HG03045 (cell line): ENCODE measurements at regions not wholly inside any gene's neighbourhood (a gene's known extent, or its start where the extent isn't known, plus 50 kb on each side); places are given as distances from the start of the nearest gene placed in this dataset.

Experiments
- ATAC-seq: cut with Tn5 transposase; IDR thresholded peaks from one replicate; pipeline ENCODE4 v1.9.1; 2021; ENCODE audit warnings: mild to moderate bottlenecking, moderate library complexity; ENCODE audit not compliant: unreplicated experiment

DNA sequence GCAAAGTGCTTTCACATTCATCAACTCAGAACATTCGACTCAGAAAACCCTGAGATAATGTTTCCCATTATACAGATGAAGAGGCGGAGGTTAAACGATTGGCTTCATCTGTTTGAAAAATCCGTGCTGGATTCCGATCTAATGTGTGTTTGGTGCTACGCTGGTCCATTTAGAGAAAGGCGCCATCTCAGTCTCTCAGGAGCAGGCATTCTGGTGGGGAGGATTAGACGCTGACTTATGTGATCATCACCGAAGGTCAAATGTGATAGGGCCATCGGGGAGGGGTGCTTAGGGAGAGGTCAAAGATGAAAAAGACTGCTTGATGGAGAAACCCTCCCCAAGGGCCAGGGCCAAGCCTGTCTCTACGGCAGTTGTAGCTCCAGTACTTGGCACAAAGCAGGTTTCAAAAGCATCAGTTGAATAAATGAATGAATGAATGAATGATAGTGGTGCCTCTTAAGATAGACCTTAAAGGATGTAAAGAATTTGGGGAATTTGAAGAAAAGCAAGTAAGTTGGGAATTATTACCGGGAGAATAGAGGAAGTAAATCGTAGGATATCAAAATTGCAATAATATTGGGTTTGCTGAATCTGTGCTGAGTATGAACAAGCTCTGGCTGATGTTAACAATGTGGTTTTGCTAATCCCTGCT is 160.6 kb upstream of the SHB start:
- ATAC-seq = no peak

DNA sequence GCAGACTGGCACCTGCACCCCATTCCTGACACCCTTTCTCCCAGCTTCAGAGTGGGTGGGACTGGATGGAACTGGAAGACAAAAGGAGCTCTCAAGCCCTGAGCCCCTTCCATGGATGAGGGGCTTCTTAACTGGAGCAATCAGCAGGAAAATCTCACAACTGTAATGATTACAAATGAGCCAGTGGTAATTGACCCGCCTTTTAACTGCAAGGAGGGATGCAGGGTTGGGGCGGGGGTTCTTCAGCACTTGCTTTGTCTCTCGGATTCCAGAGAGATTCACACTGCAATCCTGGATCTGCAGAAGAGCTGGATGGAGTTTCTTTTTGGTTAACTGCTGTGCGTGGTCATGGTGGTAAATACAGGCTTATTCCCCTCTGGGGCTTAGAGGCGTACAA is 160.1 kb upstream of the SHB start:
- no peak for ATAC-seq

DNA sequence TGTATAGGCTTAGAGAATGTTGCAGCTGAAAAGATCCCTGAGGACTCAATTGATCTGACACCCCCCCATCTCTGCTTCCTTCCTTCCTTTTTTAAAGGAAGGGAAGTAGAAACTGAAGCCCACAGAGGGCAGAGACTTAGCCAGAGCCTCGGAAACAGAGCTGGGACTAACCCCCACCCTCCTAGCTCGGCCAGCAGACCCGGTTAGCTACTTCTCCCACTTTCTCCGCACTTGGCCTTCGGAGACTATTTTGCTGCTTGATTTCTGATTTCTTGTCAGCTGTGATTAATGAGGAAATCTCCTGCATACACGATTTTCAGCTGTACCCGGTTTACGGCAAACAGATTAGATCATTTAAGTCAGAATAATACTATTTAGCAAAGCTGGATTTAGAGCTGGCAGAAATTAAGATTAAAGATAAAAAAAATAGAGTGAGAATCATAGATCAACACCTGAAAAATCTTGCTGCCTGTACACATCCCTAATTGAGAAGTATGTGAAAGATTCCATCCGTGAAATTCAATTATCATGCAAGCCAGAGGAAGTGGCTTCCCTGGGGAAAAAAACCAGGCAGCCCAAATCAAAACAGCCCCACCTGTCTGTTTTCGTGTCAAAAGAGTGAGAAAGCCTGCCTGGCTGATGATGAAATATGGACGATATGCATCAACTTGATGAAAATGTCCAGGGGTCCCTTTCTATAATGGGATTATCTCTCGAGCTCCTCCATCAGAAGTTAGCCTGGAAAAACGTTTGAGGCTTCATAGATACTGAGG is 159.5 kb upstream of the SHB start:
- ATAC-seq = no peak

DNA sequence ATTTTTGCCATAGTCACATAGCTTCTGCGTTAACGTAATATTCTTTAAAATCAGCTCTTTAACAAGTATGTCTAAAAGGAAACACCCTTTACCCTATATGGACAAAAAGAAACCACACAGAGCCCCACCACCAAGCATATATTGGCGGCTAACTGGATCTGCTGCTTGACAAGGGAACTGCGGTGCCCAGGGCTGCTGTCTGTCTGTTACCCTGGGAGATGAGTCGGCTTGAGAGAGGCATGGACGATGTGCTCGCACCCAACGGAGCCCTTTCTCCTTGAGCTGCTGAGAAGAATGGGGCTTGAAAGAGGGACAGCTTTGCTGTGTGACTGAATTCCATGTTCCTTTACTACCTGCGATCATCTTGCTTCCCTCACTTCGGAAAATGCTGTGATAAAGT is 158.6 kb upstream of the SHB start:
- ATAC-seq = no peak

DNA sequence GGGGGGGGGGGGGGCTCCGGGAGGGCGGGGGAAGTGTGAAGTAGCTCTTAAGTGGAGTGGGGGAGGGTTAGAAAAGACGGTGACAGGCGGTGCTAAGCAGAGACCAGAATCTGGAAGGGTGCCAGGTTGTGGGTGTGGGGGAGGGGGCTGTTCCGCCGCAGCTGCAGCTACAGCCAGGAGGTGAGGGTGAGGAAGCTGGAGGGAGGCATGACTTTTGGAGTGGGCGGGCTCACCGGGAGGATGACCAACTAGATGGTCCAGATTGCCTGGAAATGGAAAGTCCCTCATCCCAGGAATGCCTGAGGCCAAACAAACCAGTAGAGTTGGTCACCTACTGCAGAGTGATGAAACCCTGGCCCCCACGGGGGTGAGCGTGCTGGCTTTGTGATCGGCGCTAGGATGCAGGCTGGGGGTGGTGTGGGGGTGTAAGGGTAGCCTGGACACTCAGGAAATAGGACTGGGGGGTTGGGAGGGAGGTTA is 158.1 kb upstream of the SHB start:
- no peak for ATAC-seq

DNA sequence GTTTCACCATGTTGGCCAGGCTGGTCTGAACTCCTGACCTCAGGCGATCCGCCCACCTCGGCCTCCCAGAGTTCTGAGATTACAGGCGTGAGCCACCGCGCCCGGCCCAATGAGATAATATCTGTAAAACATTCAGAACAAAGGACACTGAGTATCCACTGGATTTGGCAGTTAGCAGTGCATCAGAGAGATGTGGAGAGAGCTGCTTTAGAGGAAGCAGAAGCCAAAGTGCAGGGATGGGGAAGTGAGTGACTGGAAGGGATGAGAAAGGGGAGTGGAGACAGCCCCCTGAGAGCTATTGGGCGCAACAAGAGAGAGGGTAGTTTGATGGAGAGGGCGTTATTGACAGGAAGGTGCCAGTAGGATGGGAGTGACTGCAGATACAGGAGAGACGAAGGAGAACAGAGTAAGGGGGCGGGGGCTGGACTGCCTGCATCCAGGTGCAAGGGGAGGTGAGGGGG is 157.5 kb upstream of the SHB start:
- no peak for ATAC-seq

DNA sequence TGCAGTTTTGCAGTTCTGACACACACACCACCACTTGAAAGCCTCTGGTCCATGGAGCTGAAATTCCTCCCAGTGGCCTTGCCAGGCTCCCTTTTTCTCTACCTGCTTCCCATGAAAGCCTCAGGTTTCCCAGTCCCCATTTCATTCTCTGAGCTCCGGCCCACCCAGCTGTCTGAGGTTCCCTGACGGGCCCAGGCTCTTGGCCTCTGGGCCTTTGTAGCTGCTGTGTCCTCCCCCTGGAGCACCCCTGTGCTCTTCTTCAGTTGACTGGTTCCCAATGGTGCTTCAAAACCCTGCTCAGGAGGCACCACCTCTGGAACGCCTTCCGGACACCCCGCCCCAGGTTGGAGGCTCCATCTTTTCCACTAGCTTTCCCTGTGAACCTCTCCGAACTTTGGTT is 155.9 kb upstream of the SHB start:
- no peak for ATAC-seq

DNA sequence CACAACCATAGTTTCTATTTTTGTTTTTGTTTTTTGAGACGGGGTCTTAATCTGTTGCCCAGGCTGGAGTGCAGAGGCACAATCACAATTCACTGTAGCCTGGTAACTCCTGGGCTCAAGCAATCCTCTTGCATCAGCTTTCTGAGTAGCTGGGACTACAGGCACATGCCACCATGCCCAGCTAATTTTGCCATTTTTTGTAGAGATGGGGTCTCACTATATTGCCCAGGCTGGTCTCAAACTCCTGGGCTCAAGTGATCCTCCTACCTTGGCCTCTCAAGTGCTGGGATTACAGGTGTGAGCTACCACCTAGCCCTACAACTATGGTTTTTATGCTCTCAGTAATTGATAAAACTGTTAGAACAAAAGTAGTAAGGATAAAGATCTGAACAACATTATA is 147.5 kb upstream of the SHB start:
- no peak for ATAC-seq

DNA sequence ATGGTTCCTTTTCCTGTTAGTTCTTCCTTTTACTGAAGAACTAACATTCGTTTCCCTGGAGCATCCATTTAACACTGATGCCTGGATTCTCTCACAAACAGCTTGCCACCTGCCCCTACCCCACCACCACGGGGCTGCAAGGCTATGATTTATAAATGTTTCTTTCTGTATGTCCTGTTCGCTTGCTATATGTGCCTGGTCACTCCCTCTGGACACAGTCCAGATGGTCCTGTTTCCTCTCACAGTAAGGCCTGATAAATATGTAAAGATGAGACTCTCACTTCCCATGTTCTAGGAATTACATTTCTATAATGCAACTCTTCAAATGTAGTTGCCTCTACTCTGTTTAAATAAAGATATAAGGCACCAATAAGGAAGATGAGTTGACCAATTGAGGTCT is 146.4 kb upstream of the SHB start:
- ATAC-seq = no peak

DNA sequence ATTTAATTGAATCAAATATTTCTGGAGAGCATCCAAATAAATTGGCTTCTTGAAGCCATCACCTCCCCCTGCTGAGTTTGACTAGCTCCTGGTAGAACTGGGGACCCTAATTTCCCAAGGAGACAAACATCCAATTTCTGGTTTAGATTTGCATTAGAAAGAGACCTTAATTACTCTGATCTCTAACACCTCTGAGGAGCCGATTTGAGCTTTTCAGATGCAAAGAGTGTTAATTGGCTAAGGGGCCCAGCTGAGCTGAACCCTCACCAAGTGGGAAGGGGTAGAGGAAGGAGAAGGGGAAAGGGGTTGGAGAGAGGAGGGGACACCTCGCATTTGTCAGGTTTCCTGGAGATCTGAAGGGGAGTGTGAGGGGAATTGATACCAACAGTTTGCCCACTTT is 145.4 kb upstream of the SHB start:
- no peak for ATAC-seq

DNA sequence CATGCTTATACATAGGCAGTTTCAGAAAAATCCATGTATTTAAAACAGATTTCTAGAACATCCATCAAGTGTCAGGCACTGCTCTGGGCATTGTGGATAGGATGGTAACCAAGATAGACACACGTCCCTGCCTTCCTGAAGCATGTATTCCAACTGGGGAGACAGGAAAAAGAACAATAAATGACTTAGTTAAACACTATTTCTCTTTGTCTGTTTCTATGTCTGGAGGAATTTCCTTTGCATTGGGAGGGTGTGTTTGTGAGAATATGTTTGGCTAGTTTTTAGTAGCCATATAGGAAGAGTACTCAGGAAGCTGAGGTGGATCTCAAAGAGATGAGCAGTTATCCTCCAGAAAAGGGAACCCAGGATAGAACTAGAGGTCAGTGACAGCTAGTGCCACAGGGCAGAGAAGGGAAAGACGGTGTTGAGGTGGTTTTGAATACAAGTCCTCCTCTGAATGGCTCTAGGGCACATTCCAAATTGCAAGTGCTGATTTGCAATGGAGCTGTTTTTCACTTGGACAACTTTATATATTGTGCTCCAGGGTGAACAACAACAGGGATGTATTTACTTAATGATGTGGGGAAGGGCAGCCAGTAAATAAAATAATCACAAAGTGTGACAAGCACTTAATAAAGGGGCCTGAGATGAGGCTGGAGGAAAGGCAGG is 144.7 kb upstream of the SHB start:
- ATAC-seq = no peak

DNA sequence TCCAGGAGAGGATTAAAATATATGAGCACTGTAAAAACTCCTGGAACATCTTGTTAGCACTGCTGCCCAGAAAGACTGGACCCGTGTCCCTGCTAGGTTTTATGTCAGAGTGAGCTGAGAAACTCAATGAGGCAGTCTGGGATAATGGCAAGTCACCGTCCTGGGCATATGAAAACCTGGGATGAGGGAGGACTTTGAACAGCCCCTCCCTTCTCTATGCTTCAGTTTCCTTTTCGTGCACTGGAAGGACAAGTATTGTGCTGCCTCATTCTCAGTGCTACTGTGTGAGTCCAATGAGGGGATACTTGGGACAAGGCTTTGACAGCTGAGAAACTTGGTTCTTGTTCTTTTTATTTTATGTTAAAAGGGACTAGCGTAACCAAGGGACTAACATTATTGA is 143.0 kb upstream of the SHB start:
- no peak for ATAC-seq

DNA sequence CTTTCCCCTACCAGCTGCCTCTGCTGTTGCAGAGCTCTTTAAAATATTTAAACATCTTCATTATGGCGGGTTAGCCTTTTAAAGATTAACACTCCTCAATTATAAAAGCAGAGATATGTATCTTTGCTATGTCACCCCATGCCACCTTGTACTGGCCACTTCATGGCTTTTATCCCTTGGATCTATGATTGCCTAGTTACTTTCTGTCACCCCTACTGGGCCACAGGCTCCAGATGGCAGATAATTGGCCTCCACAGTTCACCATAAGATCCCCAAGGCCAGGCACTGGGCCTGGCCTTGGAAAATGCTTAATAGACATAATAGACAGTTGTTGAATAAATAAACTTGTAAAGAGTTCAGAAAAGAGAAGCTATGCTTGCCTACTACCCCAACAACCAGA is 142.0 kb upstream of the SHB start:
- ATAC-seq = no peak

DNA sequence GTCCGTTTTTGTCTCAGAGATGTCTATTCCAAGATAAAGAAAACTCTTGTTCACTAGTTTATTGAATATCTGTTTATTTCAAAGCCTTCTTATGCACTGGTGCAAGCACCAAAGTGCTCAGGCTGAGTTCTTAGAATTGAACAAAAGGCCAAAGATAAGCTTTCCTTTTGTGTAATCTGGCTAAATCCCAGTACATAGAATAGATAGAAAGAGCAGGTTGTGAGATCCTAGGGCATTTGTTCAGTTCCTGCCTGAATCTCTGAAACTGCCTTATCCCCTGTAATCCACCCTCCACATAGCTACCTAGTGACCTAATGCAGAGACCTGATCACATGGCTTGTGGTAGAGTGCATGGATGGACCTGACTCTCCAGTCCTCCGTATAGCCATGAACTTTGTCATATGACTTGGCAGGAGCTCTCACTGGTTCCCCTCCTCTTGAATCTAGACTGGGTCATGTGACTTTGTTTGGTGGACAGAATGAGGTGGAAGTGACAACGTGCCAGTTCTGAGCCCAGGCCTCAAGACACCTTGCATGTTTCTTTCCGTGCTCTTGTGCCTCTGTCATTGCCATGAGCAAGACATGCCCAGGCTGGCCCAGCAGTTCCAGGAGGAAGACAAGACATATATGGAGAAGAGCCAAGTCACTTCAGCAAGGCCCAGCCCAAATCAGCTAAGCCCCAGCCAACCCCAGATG is 139.3 kb upstream of the SHB start:
- ATAC-seq = no peak

DNA sequence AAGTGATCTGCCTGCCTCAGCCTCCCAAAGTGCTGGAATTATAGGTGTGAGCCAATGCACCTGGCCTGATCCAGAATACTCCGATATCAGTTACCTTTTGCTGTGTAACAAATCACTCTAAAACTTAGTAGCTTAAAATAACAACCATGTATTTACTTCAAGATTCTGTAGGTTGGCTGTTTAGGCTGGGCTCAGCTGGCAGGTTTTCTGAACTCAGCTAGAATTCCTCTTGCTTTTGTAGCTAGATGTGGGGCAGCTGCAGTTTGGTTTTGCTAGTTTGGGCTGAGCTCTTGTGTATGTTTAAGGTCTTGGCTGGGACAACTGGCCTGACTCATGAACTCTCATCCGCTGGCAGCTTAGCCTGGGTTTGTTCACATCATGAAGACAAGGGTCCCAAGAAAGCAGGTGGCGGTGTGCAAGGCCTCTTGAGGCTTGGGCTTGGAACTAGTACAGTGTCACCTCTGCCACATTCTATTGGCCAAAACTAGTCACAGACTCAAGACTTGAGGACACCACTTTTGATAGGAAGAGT is 138.3 kb upstream of the SHB start:
- ATAC-seq = no peak

DNA sequence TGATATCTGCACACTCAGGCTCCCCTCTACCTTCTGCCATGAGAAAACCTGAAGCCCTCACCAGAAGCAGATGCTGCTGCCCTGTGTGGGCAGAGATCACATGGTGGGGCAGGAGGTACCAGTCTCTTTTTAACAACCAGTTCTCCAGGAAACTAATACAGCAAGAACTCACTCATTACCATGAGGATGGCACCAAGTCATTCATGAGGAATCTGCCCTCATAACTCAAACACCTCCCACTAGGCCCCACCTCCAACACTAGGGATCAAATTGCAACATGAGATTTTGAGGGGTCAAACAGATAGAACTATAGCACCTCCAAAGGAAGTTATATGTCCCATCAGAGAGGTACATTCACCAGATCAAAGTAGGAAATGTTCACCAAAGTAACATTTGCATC is 136.3 kb upstream of the SHB start:
- ATAC-seq = no peak

DNA sequence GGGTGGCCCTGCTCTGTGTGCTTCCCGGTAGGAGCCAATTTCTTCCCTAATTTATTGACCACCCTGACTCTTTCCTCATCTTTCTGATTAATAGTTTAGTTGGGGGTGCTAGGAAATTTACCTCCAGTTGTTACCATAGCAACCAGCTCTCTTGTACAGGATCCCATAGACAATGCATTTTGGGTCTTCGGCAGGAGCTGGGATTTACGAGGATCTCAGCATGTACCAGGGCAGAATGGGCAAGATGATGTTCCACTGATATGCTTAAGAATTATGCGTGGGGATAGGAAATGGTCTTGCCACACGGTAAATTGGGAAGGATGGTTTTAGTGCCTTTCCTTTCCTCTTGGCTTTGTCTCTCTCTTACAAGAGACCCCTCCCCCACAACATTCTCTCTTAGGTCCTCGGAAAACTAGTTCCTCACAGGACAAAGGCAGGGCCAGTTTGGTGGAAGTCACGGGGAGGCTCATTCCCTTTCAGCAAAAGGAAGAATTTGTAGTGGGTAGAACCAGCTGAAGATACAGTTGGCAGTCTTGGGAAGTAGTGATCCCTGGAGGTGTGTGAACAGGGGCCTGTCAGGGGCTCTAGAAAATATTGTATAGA is 133.4 kb upstream of the SHB start:
- ATAC-seq = no peak

DNA sequence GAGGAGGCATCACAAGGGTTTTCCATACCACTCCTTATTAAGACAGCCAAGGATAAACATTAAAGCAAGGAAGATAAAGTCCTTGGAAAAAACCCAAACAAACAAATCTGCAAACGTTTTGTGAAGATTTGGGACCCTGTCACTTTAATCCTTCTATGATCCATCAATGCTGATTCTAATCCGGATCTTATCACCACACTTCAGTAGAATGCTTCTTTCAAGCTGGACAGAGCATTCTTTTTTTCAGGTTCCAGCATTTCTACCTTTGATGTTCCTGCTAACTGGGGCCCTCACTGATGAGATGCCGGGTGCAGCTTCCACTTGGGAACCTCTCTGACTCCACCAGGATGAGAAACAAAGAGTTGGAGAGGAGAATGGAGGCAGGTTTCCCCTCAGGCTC is 132.8 kb upstream of the SHB start:
- ATAC-seq = no peak

DNA sequence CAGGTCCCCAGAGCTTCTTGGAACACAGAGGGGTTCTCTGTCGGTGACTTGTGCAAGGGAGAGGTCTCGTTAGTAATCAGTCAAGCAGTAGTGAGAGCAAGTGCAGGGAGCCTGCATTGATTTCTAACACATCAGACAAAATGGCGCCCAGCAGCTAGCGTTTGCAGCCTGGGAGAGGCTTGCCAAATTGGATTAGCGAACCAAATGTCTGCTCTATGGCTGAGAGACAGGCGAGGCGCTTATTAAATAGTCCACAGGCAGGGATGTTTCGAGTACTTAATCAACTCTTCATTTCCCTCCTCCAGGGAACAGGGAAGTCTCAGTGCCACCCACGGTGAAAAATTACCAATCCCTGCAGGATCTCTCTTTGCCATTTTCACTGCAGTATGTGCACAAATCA is 131.4 kb upstream of the SHB start:
- ATAC-seq = no peak

DNA sequence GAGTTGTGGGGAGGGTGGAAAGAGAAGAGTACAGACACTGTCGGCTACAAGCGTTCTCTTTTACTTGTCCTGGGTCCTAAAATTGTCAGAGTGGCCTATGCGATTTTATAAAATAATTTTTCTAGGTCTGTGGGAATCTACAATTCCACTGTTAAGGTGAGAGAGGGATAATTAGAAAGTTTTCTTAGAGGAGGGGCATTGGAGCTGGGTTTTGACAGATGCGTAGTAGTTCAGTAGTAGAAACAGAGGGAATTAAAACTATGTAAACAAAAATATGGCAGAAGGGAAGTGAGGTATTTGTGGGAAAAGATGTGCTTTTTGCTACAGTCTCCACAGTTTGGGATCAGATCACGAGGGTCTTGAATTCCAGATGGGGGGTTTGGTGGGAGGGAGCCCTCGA is 129.1 kb upstream of the SHB start:
- ATAC-seq = no peak

DNA sequence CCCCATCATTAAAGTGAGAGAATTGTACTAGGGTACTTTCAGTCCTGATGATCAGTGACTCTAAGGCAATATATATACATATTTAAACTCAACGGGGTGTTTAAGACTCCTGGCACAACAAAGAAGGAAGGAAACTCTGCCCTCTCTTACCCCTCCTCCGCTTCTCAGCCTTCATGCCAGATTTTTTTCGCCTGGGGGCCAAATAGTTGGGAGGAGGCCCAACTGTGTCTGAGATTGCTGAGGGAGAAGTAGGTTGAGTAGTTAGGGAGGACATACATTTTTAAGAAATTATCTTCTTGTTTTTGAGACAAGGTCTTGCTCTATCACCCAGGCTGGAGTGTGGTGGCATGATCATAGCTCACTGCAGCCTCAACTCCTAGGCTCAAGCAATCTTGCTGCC is 127.7 kb upstream of the SHB start:
- ATAC-seq = no peak
